Hepatocyte (in vitro differentiated cells): ENCODE measurements at regions not wholly inside any gene's neighbourhood (a gene's known extent, or its start where the extent isn't known, plus 50 kb on each side); places are given as distances from the start of the nearest gene placed in this dataset.

Experiments used
- EZH2 ChIP-seq: fragments of 200-600 bp; sonication (generic); IDR thresholded peaks from 2 replicates; pipeline ENCODE4 v1.6.1; 2016; ENCODE audit warnings: antibody characterized with exemption, mild to moderate bottlenecking, borderline replicate concordance
- EZH2phosphoT487 ChIP-seq: fragments of 200-600 bp; sonication (generic); IDR thresholded peaks from one replicate; pipeline ENCODE4 v1.6.1; 2018; ENCODE audit warnings: antibody characterized with exemption, mild to moderate bottlenecking, low read depth, moderate library complexity; ENCODE audit not compliant: unreplicated experiment, severe bottlenecking
- TF ChIP-seq, protein P1 (sequence below): fragments of 200-600 bp; sonication (generic); IDR thresholded peaks from 2 replicates; pipeline ENCODE4 v1.5.1; 2016; ENCODE audit warnings: antibody characterized with exemption, mild to moderate bottlenecking; ENCODE audit not compliant: poor library complexity

GRCh38 chr9:91155181-91155580, 206.5 kb downstream of the AUH start:
- TF ChIP-seq, protein P1, sequence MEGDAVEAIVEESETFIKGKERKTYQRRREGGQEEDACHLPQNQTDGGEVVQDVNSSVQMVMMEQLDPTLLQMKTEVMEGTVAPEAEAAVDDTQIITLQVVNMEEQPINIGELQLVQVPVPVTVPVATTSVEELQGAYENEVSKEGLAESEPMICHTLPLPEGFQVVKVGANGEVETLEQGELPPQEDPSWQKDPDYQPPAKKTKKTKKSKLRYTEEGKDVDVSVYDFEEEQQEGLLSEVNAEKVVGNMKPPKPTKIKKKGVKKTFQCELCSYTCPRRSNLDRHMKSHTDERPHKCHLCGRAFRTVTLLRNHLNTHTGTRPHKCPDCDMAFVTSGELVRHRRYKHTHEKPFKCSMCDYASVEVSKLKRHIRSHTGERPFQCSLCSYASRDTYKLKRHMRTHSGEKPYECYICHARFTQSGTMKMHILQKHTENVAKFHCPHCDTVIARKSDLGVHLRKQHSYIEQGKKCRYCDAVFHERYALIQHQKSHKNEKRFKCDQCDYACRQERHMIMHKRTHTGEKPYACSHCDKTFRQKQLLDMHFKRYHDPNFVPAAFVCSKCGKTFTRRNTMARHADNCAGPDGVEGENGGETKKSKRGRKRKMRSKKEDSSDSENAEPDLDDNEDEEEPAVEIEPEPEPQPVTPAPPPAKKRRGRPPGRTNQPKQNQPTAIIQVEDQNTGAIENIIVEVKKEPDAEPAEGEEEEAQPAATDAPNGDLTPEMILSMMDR, result no peak
- TF ChIP-seq EZH2 (no peak), EZH2phosphoT487 (no peak)
